ENCODE measurements at regions not wholly inside any gene's neighbourhood (a gene's known extent, or its start where the extent isn't known, plus 50 kb on each side); places are given as distances from the start of the nearest gene placed in this dataset.

DNA sequence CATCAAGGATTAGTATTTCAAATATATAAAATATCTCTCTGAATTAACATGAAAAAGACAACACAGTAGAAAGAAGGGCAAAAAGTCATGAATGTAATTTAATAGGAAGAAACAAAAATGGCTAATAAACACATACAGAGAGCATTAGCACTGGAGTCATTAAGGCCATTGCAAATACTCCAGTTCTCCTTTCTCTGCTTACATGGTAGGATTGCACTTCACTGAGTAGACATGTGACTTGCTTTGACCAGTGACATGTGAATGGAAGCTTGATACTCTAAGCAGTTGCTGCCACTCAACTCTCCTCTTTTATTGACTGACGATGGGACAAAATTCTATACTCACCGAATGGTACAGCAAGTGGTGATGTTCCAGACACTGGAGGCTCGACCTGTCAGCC is 153.9 kb upstream of the LGALSL start:
- ChIA-PET POLR2A (no interaction called here), CTCF (interaction anchor here (1.4 kb wide), 1 partner anchor 10 kb away, joined by 3 read pairs; no protein-coding TSS in a partner anchor)
- H3K27ac ChIP-seq (ENCODE audit: insufficient read depth in 1 of 2, low read depth in 1 of 2, low read length in 2 of 2, poor library complexity in 1 of 2, severe bottlenecking in 2 of 2): no peak overlapping the region
- H3K4me1 ChIP-seq (ENCODE audit: control extremely low read depth in 1 of 4, control insufficient read depth in 4 of 4, insufficient read depth in 4 of 4, low read length in 3 of 4): peaks cover 0 to 5% (median 0%) of the 10 kb centered on the region in 4 experiments
- H3K27me3 ChIP-seq (replicated peaks in 2 of 5; ENCODE audit: control insufficient read depth in 4 of 5, insufficient read depth in 5 of 5, low read length in 4 of 5): no peaks in the 10 kb centered on the region
- no peaks in the 10 kb centered on the region for H3K36me3 ChIP-seq (ENCODE audit: control insufficient read depth in 4 of 4, insufficient read depth in 4 of 4, low read length in 3 of 4)
- no peak overlapping the region for H3K4me3 ChIP-seq (ENCODE audit: control insufficient read depth in 1 of 7, extremely low read depth in 1 of 7, insufficient read depth in 4 of 7, low read depth in 2 of 7, low read length in 6 of 7)
- H3K9me3 ChIP-seq (ENCODE audit: control extremely low read depth in 1 of 5, control insufficient read depth in 4 of 5, insufficient read depth in 2 of 5, low read depth in 1 of 5, low read length in 4 of 5): no peaks in the 10 kb centered on the region
- WGBS (ENCODE audit: insufficient coverage): 96% methylated on average over 3 of the region's 3 CpGs
- no peak for DNase-seq

DNA sequence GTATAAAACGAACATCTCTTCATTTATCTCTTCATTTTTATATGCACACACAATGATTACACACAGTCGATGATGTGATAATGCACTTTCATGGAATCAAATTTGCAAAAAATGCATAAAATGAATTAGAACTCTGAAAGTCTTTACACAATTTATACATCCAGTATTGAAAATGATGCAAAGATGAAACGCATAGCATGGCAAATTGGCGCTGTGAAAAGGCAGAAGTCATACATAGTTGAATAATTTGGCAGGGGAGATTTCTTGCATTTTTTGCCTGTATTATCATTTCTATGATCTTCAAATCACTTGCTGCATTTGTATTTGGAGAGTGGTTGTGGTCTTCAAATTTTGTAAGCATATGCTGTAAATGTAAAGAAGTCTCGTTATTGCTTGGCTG is 150.7 kb upstream of the LGALSL start:
- DNase-seq: no peak
- no peaks in the 10 kb centered on the region for H3K9me3 ChIP-seq (ENCODE audit: control extremely low read depth in 1 of 5, control insufficient read depth in 4 of 5, insufficient read depth in 2 of 5, low read depth in 1 of 5, low read length in 4 of 5)
- ChIA-PET POLR2A (no interaction called here), CTCF (no interaction called here)
- H3K4me1 ChIP-seq (ENCODE audit: control extremely low read depth in 1 of 4, control insufficient read depth in 4 of 4, insufficient read depth in 4 of 4, low read length in 3 of 4): no peaks in the 10 kb centered on the region
- no peaks in the 10 kb centered on the region for H3K36me3 ChIP-seq (ENCODE audit: control insufficient read depth in 4 of 4, insufficient read depth in 4 of 4, low read length in 3 of 4)
- H3K4me3 ChIP-seq (ENCODE audit: control insufficient read depth in 1 of 7, extremely low read depth in 1 of 7, insufficient read depth in 4 of 7, low read depth in 2 of 7, low read length in 6 of 7): no peak overlapping the region
- no peaks in the 10 kb centered on the region for H3K27me3 ChIP-seq (replicated peaks in 2 of 5; ENCODE audit: control insufficient read depth in 4 of 5, insufficient read depth in 5 of 5, low read length in 4 of 5)
- H3K27ac ChIP-seq (ENCODE audit: insufficient read depth in 1 of 2, low read depth in 1 of 2, low read length in 2 of 2, poor library complexity in 1 of 2, severe bottlenecking in 2 of 2): no peak overlapping the region
- WGBS (ENCODE audit: insufficient coverage): no CpG with 5 or more reads among the region's 5 CpGs

DNA sequence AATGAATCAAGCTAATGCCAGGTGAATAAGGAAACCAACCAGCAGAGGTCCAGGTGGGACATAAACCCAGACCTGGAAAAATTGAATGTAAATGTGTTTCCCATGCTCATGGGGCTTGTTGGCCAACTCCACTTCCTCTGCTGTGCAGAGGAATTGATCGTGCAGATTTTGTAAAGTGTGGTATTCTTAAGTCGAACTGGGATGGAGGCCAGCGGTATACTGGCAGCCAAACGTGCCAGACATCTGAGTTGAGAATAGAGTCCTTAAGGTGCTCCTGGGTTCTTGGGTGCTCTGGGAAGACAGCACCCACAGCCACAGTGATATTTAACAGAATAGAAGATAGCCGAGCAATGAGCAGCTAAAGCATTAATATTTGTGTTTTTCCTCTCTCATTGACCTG is 146.5 kb upstream of the LGALSL start:
- 95% methylated on average over 5 of the region's 5 CpGs for WGBS (ENCODE audit: insufficient coverage)
- no peak for DNase-seq
- ChIA-PET CTCF (interaction anchor here (1.2 kb wide), 1 partner anchor 15 kb away, joined by 6 read pairs; no protein-coding TSS in a partner anchor), POLR2A (no interaction called here)
- no peaks in the 10 kb centered on the region for H3K4me1 ChIP-seq (ENCODE audit: control extremely low read depth in 1 of 4, control insufficient read depth in 4 of 4, insufficient read depth in 4 of 4, low read length in 3 of 4)
- no peaks in the 10 kb centered on the region for H3K9me3 ChIP-seq (ENCODE audit: control extremely low read depth in 1 of 5, control insufficient read depth in 4 of 5, insufficient read depth in 2 of 5, low read depth in 1 of 5, low read length in 4 of 5)
- H3K36me3 ChIP-seq (ENCODE audit: control insufficient read depth in 4 of 4, insufficient read depth in 4 of 4, low read length in 3 of 4): no peaks in the 10 kb centered on the region
- no peak overlapping the region for H3K27ac ChIP-seq (ENCODE audit: insufficient read depth in 1 of 2, low read depth in 1 of 2, low read length in 2 of 2, poor library complexity in 1 of 2, severe bottlenecking in 2 of 2)
- no peak overlapping the region for H3K4me3 ChIP-seq (ENCODE audit: control insufficient read depth in 1 of 7, extremely low read depth in 1 of 7, insufficient read depth in 4 of 7, low read depth in 2 of 7, low read length in 6 of 7)
- peaks cover 0 to 2% (median 0%) of the 10 kb centered on the region in 5 experiments for H3K27me3 ChIP-seq (replicated peaks in 2 of 5; ENCODE audit: control insufficient read depth in 4 of 5, insufficient read depth in 5 of 5, low read length in 4 of 5)

DNA sequence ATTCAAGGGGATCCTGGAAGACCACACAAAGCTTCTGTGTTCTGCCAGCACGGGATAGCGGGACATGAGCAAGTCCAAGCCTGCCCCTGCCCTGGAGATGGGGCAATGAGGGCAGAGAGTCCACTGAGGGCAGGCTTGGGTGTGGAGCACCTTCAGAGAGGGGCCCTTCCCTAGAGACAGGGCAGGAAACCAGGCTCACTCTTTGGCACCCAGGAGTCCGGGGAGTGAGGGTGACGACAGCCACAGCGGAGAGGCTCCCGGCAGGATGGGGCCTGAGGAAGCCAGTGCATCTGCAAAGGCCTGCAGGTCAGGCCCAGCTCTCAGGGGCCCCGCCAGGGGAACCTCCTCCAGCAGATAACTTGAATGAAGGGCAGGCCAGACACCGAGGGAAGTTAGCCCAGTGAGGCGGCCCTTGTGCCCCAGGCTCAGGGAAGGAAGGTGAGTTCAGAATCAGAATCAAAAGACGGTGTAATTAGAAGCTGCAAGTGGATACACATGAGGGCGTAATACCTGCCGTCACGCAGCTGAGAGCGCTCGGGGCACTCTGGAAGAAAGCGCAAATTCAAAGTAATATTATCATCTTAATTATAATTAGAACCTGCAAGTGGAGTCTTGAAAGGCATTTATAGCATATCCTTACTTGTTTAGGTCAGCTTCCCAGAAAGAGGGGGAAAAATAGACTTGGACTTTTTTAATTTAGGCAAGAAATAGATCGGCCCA is 142.6 kb upstream of the LGALSL start:
- no peaks in the 10 kb centered on the region for H3K36me3 ChIP-seq (ENCODE audit: control insufficient read depth in 4 of 4, insufficient read depth in 4 of 4, low read length in 3 of 4)
- no peaks in the 10 kb centered on the region for H3K9me3 ChIP-seq (ENCODE audit: control extremely low read depth in 1 of 5, control insufficient read depth in 4 of 5, insufficient read depth in 2 of 5, low read depth in 1 of 5, low read length in 4 of 5)
- H3K27me3 ChIP-seq (replicated peaks in 2 of 5; ENCODE audit: control insufficient read depth in 4 of 5, insufficient read depth in 5 of 5, low read length in 4 of 5): peaks cover 0 to 2% (median 0%) of the 10 kb centered on the region in 5 experiments
- ChIA-PET CTCF (interaction anchor here (0.8 to 7.3 kb wide), 9 partner anchors 8 to 263 kb away, joined by 3 to 43 read pairs (median 4); no protein-coding TSS in a partner anchor), POLR2A (interaction anchor here (0.6 kb wide), 1 partner anchor 141 kb away, joined by 3 read pairs; no protein-coding TSS in a partner anchor)
- no peak for DNase-seq
- no peaks in the 10 kb centered on the region for H3K4me1 ChIP-seq (ENCODE audit: control extremely low read depth in 1 of 4, control insufficient read depth in 4 of 4, insufficient read depth in 4 of 4, low read length in 3 of 4)
- no peak overlapping the region for H3K4me3 ChIP-seq (ENCODE audit: control insufficient read depth in 1 of 7, extremely low read depth in 1 of 7, insufficient read depth in 4 of 7, low read depth in 2 of 7, low read length in 6 of 7)
- over 99% methylated on average over 10 of the region's 17 CpGs for WGBS (ENCODE audit: insufficient coverage)
- H3K27ac ChIP-seq (ENCODE audit: insufficient read depth in 1 of 2, low read depth in 1 of 2, low read length in 2 of 2, poor library complexity in 1 of 2, severe bottlenecking in 2 of 2): no peak overlapping the region

DNA sequence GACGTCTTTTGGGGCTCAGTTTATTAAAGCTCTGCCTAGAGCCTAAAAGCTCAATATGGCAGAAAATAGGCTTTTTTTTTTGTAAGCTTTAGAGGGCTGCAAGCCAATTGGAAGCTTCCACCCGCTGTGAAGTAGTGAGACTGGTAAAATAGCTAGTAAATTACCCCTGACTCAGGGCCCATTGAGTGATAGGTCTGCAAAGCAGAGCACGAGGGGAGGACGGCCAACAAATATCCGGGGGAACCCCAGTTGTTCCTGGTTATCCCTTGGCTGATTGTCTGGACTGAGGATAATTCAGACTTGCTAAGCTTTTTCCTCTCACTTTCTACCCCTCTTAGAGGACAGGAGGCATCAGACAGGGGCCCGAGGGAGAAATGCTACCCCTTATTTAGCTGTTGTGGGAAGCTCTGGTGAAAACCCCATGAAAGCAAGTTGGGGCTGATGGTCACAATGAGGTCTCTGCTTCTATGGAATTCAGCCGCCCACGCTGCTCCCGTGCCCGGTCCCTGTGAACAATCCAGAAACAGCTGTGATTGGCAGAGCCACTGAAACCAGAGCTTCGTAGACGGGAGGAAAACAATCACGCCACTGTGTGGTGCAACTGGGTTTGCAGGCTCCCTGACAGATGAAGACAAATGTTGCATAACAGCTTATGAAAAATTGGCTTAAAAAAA is 141.9 kb upstream of the LGALSL start:
- Histone ChIP-seq H3K27me3 (replicated peaks in 2 of 5; ENCODE audit: control insufficient read depth in 4 of 5, insufficient read depth in 5 of 5, low read length in 4 of 5) (peaks cover 0 to 2% (median 0%) of the 10 kb centered on the region in 5 experiments), H3K9me3 (ENCODE audit: control extremely low read depth in 1 of 5, control insufficient read depth in 4 of 5, insufficient read depth in 2 of 5, low read depth in 1 of 5, low read length in 4 of 5) (no peaks in the 10 kb centered on the region), H3K4me3 (ENCODE audit: control insufficient read depth in 1 of 7, extremely low read depth in 1 of 7, insufficient read depth in 4 of 7, low read depth in 2 of 7, low read length in 6 of 7) (no peak overlapping the region), H3K36me3 (ENCODE audit: control insufficient read depth in 4 of 4, insufficient read depth in 4 of 4, low read length in 3 of 4) (no peaks in the 10 kb centered on the region), H3K27ac (ENCODE audit: insufficient read depth in 1 of 2, low read depth in 1 of 2, low read length in 2 of 2, poor library complexity in 1 of 2, severe bottlenecking in 2 of 2) (no peak overlapping the region), H3K4me1 (ENCODE audit: control extremely low read depth in 1 of 4, control insufficient read depth in 4 of 4, insufficient read depth in 4 of 4, low read length in 3 of 4) (no peaks in the 10 kb centered on the region)
- WGBS (ENCODE audit: insufficient coverage): 70% methylated on average over 12 of the region's 13 CpGs
- DNase-seq: peak in 2 of 3 donors; percentile 15 to 28
- POLR2A ChIA-PET: interaction anchor here (0.6 kb wide), 1 partner anchor 142 kb away, joined by 3 read pairs; no protein-coding TSS in a partner anchor
- CTCF ChIA-PET: interaction anchor here (0.7 to 7.3 kb wide), 12 partner anchors 11 to 267 kb away, joined by 3 to 43 read pairs (median 4); no protein-coding TSS in a partner anchor

DNA sequence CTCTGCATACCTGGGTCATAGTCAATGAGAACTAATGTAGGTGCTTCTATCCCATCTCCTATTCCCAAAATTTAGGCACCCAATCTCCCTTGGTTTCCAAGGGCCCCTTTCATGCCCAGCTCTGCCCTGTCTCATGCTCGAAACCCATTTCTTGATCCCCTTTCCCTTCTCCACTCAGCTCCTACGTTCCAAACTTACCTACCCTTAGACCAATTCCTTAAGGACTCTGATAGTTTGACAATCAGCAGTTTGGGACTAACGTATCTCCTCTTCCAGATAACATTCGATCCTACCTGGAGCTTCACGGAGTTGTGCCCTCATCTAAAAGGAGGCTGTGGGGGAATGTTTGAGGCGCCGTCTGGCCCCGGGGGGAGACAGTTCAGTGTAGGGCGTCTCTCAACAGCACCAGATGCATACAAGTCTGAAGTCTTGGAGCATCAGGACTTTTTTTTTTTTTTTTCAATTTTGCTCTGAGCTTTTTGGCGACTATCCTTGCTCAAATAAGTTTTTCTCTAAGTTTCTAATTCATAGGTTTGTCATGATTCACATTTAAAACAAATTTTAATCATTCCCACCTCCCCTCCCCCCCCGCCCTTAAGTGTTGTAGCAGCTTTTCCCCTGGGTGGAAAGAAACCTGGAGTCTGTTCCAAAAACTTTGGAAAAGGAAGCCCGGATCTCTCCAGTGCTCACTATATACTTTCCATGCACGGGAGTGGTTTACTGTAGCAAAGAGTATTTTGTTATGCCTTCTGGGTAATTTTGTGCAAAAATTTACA is 141.2 kb upstream of the LGALSL start:
- CTCF ChIA-PET: interaction anchor here (0.5 to 7.3 kb wide), 13 partner anchors 10 to 268 kb away, joined by 3 to 43 read pairs (median 4); no protein-coding TSS in a partner anchor
- Histone ChIP-seq H3K4me1 (ENCODE audit: control extremely low read depth in 1 of 4, control insufficient read depth in 4 of 4, insufficient read depth in 4 of 4, low read length in 3 of 4) (no peaks in the 10 kb centered on the region), H3K4me3 (ENCODE audit: control insufficient read depth in 1 of 7, extremely low read depth in 1 of 7, insufficient read depth in 4 of 7, low read depth in 2 of 7, low read length in 6 of 7) (no peak overlapping the region), H3K27ac (ENCODE audit: insufficient read depth in 1 of 2, low read depth in 1 of 2, low read length in 2 of 2, poor library complexity in 1 of 2, severe bottlenecking in 2 of 2) (no peak overlapping the region), H3K27me3 (replicated peaks in 2 of 5; ENCODE audit: control insufficient read depth in 4 of 5, insufficient read depth in 5 of 5, low read length in 4 of 5) (peaks cover 0 to 2% (median 0%) of the 10 kb centered on the region in 5 experiments), H3K36me3 (ENCODE audit: control insufficient read depth in 4 of 4, insufficient read depth in 4 of 4, low read length in 3 of 4) (no peaks in the 10 kb centered on the region), H3K9me3 (ENCODE audit: control extremely low read depth in 1 of 5, control insufficient read depth in 4 of 5, insufficient read depth in 2 of 5, low read depth in 1 of 5, low read length in 4 of 5) (no peaks in the 10 kb centered on the region)
- POLR2A ChIA-PET: no interaction called here
- DNase-seq: no peak
- 94% methylated on average over 9 of the region's 13 CpGs for WGBS (ENCODE audit: insufficient coverage)

Measured in common myeloid progenitor, CD34-positive (primary cell).